Fibroblast of lung (primary cell): ENCODE measurements at regions not wholly inside any gene's neighbourhood (a gene's known extent, or its start where the extent isn't known, plus 50 kb on each side); places are given as distances from the start of the nearest gene placed in this dataset.

Experiments used
- DNase-seq, 2 donors: peaks; one replicate each; pipeline versions ENCODE4 v3.0.0 to v3.0.0-alpha.2; 2010; ENCODE audit warnings: low read depth in 2 of 2
- H2AFZ ChIP-seq: 2 replicates; pipeline ENCODE4 v1.5.1; 2012; ENCODE audit warnings: low read length, control low read depth, inconsistent platforms
- H3K27ac ChIP-seq: 2 replicates; pipeline ENCODE4 v1.5.1; 2011; ENCODE audit warnings: low read length, control low read depth; ENCODE audit not compliant: insufficient read depth
- H3K27me3 ChIP-seq: 2 replicates; pipeline ENCODE4 v1.5.1; 2011; ENCODE audit warnings: mild to moderate bottlenecking, low read length; ENCODE audit not compliant: control insufficient read depth, insufficient read depth
- H3K36me3 ChIP-seq: 2 replicates; pipeline ENCODE4 v1.5.1; 2011; ENCODE audit warnings: low read length; ENCODE audit not compliant: control insufficient read depth, insufficient read depth
- H3K4me1 ChIP-seq: 2 replicates; pipeline ENCODE4 v1.5.1; 2011; ENCODE audit warnings: low read length; ENCODE audit not compliant: control insufficient read depth, insufficient read depth; ENCODE audit errors: extremely low read depth
- H3K4me2 ChIP-seq: 2 replicates; pipeline ENCODE4 v1.5.1; 2011; ENCODE audit warnings: low read length, control low read depth; ENCODE audit not compliant: insufficient read depth; ENCODE audit errors: extremely low read depth
- H3K4me3 ChIP-seq, 4 experiments: fragments of 200-600 bp in 1 of 4; sonication (generic) in 1 of 4; replicated peaks in 1 of 4; 2 replicates each; pipeline ENCODE4 v1.5.1; 2011 to 2016; ENCODE audit warnings: low read length in 4 of 4, low read depth in 3 of 4, mild to moderate bottlenecking in 3 of 4, control low read depth in 2 of 4, inconsistent platforms in 1 of 4, mixed read lengths in 1 of 4; ENCODE audit not compliant: insufficient read depth in 1 of 4; ENCODE audit errors: control extremely low read depth in 1 of 4
- H3K79me2 ChIP-seq: 2 replicates; pipeline ENCODE4 v1.5.1; 2012; ENCODE audit warnings: mild to moderate bottlenecking, low read length, inconsistent platforms; ENCODE audit not compliant: control insufficient read depth, insufficient read depth
- H3K9ac ChIP-seq: 2 replicates; pipeline ENCODE4 v1.5.1; 2011; ENCODE audit warnings: mild to moderate bottlenecking, low read length, control low read depth; ENCODE audit not compliant: insufficient read depth
- H3K9me3 ChIP-seq: 2 replicates; pipeline ENCODE4 v1.5.1; 2012; ENCODE audit warnings: low read depth, low read length; ENCODE audit not compliant: control insufficient read depth, insufficient read depth
- H4K20me1 ChIP-seq: 2 replicates; pipeline ENCODE4 v1.5.1; 2011; ENCODE audit warnings: low read length; ENCODE audit not compliant: control insufficient read depth, insufficient read depth; ENCODE audit errors: extremely low read depth
- EZH2 ChIP-seq: IDR thresholded peaks from 2 replicates; pipeline ENCODE4 v1.5.1; 2012; ENCODE audit warnings: low read length, control low read depth, mild to moderate bottlenecking; ENCODE audit errors: missing control alignments
- TF ChIP-seq, protein P1 (sequence below), 2 donors: IDR thresholded peaks in 1 of 2; conservative IDR thresholded peaks in 1 of 2; 1 replicate in 1 of 2; 2 replicates in 1 of 2; pipeline ENCODE4 v1.5.1; 2011 to 2012; ENCODE audit warnings: low read length in 2 of 2, control low read depth in 1 of 2, inconsistent platforms in 1 of 2, low read depth in 1 of 2, mild to moderate bottlenecking in 1 of 2

DNA sequence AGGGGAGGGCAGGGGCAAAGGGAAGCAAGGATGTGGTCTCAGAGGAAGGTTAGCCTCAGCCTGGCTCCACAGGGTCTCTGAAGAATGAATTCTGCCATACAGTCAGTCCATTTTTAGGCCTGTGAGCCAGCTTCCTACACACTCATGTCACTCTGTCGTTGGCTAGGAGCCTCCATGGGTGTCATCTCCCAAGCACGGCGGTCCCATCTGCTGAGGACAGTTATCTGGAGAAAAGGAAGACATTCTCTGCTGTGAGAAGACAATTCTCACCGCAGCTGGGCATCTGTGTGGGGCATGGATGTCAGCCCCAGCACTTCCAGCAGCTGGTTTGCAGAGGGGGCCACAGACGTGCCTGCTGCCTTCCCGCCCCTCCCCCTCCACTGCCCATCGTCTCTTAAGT, 167.6 kb downstream of the LINC00237 start:
- Histone ChIP-seq H3K27ac (no peak overlapping the region), H3K36me3 (no peaks in the 10 kb centered on the region), H3K27me3 (no peaks in the 10 kb centered on the region), H2AFZ (no peak overlapping the region), H3K4me1 (no peaks in the 10 kb centered on the region), H3K9me3 (no peaks in the 10 kb centered on the region), H3K79me2 (no peaks in the 10 kb centered on the region), H3K4me3 (no peak overlapping the region), H4K20me1 (no peaks in the 10 kb centered on the region), H3K4me2 (no peak overlapping the region), H3K9ac (no peak overlapping the region)
- TF ChIP-seq EZH2: no peak
- TF ChIP-seq, protein P1, sequence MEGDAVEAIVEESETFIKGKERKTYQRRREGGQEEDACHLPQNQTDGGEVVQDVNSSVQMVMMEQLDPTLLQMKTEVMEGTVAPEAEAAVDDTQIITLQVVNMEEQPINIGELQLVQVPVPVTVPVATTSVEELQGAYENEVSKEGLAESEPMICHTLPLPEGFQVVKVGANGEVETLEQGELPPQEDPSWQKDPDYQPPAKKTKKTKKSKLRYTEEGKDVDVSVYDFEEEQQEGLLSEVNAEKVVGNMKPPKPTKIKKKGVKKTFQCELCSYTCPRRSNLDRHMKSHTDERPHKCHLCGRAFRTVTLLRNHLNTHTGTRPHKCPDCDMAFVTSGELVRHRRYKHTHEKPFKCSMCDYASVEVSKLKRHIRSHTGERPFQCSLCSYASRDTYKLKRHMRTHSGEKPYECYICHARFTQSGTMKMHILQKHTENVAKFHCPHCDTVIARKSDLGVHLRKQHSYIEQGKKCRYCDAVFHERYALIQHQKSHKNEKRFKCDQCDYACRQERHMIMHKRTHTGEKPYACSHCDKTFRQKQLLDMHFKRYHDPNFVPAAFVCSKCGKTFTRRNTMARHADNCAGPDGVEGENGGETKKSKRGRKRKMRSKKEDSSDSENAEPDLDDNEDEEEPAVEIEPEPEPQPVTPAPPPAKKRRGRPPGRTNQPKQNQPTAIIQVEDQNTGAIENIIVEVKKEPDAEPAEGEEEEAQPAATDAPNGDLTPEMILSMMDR (conservative IDR thresholded peaks at IDR 0.05 in 1 of 2, IDR thresholded peaks at IDR 0.05 in 1 of 2; ENCODE audit: low read depth in 1 of 2, low read length in 2 of 2): no peak
- DNase-seq: no peak

- no peaks in the 10 kb centered on the region for H3K4me1 ChIP-seq
- H3K27ac ChIP-seq: no peak overlapping the region
- H3K9ac ChIP-seq: no peak overlapping the region
- no peak for TF ChIP-seq EZH2
- TF ChIP-seq, protein P1 (conservative IDR thresholded peaks at IDR 0.05 in 1 of 2, IDR thresholded peaks at IDR 0.05 in 1 of 2; ENCODE audit: low read depth in 1 of 2, low read length in 2 of 2): no peak
- no peaks in the 10 kb centered on the region for H3K27me3 ChIP-seq
- H2AFZ ChIP-seq: no peak overlapping the region
- H3K4me3 ChIP-seq: no peak overlapping the region
- DNase-seq: no peak
- H3K79me2 ChIP-seq: no peaks in the 10 kb centered on the region
- H3K36me3 ChIP-seq: no peaks in the 10 kb centered on the region
- no peaks in the 10 kb centered on the region for H4K20me1 ChIP-seq
- no peaks in the 10 kb centered on the region for H3K9me3 ChIP-seq
- no peak overlapping the region for H3K4me2 ChIP-seq
These were observed 168.0 kb downstream of the LINC00237 start for GRCh38 chr20:20938131-20938530.

GRCh38 chr20:20933142-20933958, 172.8 kb downstream of the LINC00237 start:
- Histone ChIP-seq H3K4me2 (no peak overlapping the region), H3K36me3 (no peaks in the 10 kb centered on the region), H2AFZ (no peak overlapping the region), H3K79me2 (no peaks in the 10 kb centered on the region), H3K9ac (no peak overlapping the region), H3K4me3 (no peak overlapping the region), H3K9me3 (no peaks in the 10 kb centered on the region), H3K4me1 (no peaks in the 10 kb centered on the region), H3K27me3 (no peaks in the 10 kb centered on the region), H4K20me1 (no peaks in the 10 kb centered on the region), H3K27ac (no peak overlapping the region)
- DNase-seq: no peak
- TF ChIP-seq, protein P1 (conservative IDR thresholded peaks at IDR 0.05 in 1 of 2, IDR thresholded peaks at IDR 0.05 in 1 of 2; ENCODE audit: low read depth in 1 of 2, low read length in 2 of 2): no peak
- TF ChIP-seq EZH2: no peak
